IMR-90 (cell line): ENCODE measurements at regions not wholly inside any gene's neighbourhood (a gene's known extent, or its start where the extent isn't known, plus 50 kb on each side); places are given as distances from the start of the nearest gene placed in this dataset.

Source experiments
- ATAC-seq: fragments of 200-7000 bp; cut with Tn5 transposase; 2 replicates; pipeline ENCODE4 v1.9.1; 2020; ENCODE audit warnings: low read depth, mild to moderate bottlenecking, moderate library complexity
- BruUV-seq: library from RNA; stranded (reverse); fragments of 400-500 nt; replicated peaks from 2 replicates; lab custom pipeline; 2021; lab: Mats Ljungman, UMichigan
- CTCF ChIA-PET: fragments of 300-600 bp; formaldehyde crosslinking; extraction: SDS; loops from one replicate; lab custom pipeline; 2021; ENCODE audit warnings: antibody characterized with exemption; lab: Yijun Ruan, JAX
- POLR2A ChIA-PET: fragments of 300-600 bp; sonication (Branson Sonifier 250); formaldehyde crosslinking; loops from one replicate; lab custom pipeline; 2022; ENCODE audit warnings: antibody characterized with exemption; ENCODE audit not compliant: unreplicated experiment; lab: Charles Lee
- DNase-seq: peaks from one replicate; pipeline ENCODE4 v3.0.0; 2013
- H2AFZ ChIP-seq: replicated peaks from 2 replicates; pipeline ENCODE3; 2013; ENCODE audit warnings: low read length, mild to moderate bottlenecking; ENCODE audit not compliant: poor library complexity
- H2AK5ac ChIP-seq: 2 replicates; pipeline ENCODE4 v1.6.1; 2013; ENCODE audit warnings: low read depth, low read length, inconsistent platforms
- H2AK9ac ChIP-seq: replicated peaks from 2 replicates; pipeline ENCODE3; 2013; ENCODE audit warnings: mild to moderate bottlenecking, low read depth, low read length, moderate library complexity; ENCODE audit not compliant: poor library complexity
- H2BK120ac ChIP-seq: 2 replicates; pipeline ENCODE4 v1.6.1; 2013; ENCODE audit warnings: low read depth, low read length, inconsistent platforms
- H2BK15ac ChIP-seq: 3 replicates; pipeline ENCODE4 v1.6.1; 2013; ENCODE audit warnings: low read depth, low read length, inconsistent platforms
- H2BK20ac ChIP-seq: 2 replicates; pipeline ENCODE4 v1.6.1; 2013; ENCODE audit warnings: low read depth, mild to moderate bottlenecking, inconsistent platforms, low read length, moderate library complexity
- H2BK5ac ChIP-seq: 2 replicates; pipeline ENCODE4 v1.6.1; 2013; ENCODE audit warnings: mild to moderate bottlenecking, low read depth, low read length, inconsistent platforms; ENCODE audit not compliant: poor library complexity, severe bottlenecking
- H3K14ac ChIP-seq: replicated peaks from 2 replicates; pipeline ENCODE4 v1.6.1; 2013; ENCODE audit warnings: low read depth, low read length, inconsistent platforms
- H3K18ac ChIP-seq: 2 replicates; pipeline ENCODE4 v1.6.1; 2013; ENCODE audit warnings: low read depth, low read length, control low read depth
- H3K23ac ChIP-seq: 2 replicates; pipeline ENCODE4 v1.6.1; 2013; ENCODE audit warnings: low read depth, low read length, inconsistent platforms
- H3K27ac ChIP-seq: 2 replicates; pipeline ENCODE4 v1.5.1; 2013; ENCODE audit warnings: mild to moderate bottlenecking, control low read depth, low read length; ENCODE audit not compliant: insufficient read depth
- H3K27me3 ChIP-seq: 2 replicates; pipeline ENCODE4 v1.6.1; 2013; ENCODE audit warnings: low read length; ENCODE audit not compliant: control insufficient read depth, insufficient read depth
- H3K36me3 ChIP-seq: 2 replicates; pipeline ENCODE4 v1.6.1; 2013; ENCODE audit warnings: low read length, mixed read lengths; ENCODE audit not compliant: control insufficient read depth, insufficient read depth
- H3K4ac ChIP-seq: 2 replicates; pipeline ENCODE4 v1.6.1; 2013; ENCODE audit warnings: low read depth, low read length, inconsistent platforms
- H3K4me1 ChIP-seq: 2 replicates; pipeline ENCODE4 v1.6.1; 2013; ENCODE audit warnings: low read length, mixed read lengths; ENCODE audit not compliant: control insufficient read depth, insufficient read depth
- H3K4me2 ChIP-seq: 2 replicates; pipeline ENCODE4 v1.6.1; 2013; ENCODE audit warnings: low read depth, mild to moderate bottlenecking, control low read depth, low read length, moderate library complexity
- H3K4me3 ChIP-seq: 2 replicates; pipeline ENCODE4 v1.5.1; 2013; ENCODE audit warnings: low read depth, mild to moderate bottlenecking, control low read depth, low read length, moderate library complexity; ENCODE audit not compliant: insufficient read depth
- H3K56ac ChIP-seq: 2 replicates; pipeline ENCODE4 v1.6.1; 2013; ENCODE audit warnings: low read length, inconsistent platforms; ENCODE audit not compliant: insufficient read depth; ENCODE audit errors: extremely low read depth
- H3K79me1 ChIP-seq, 2 experiments: 2 replicates each; pipeline ENCODE4 v1.6.1; 2013; ENCODE audit warnings: low read length in 2 of 2, inconsistent platforms in 1 of 2, low read depth in 1 of 2
- H3K9ac ChIP-seq: 2 replicates; pipeline ENCODE4 v1.6.1; 2013; ENCODE audit warnings: low read depth, low read length, control low read depth
- H3K9me1 ChIP-seq: 2 replicates; pipeline ENCODE4 v1.6.1; 2013; ENCODE audit warnings: low read length, inconsistent platforms; ENCODE audit not compliant: insufficient read depth
- H3K9me3 ChIP-seq: 2 replicates; pipeline ENCODE4 v1.6.1; 2013; ENCODE audit warnings: low read length; ENCODE audit not compliant: control insufficient read depth, insufficient read depth
- H4K20me1 ChIP-seq: 2 replicates; pipeline ENCODE4 v1.6.1; 2013; ENCODE audit warnings: low read length, inconsistent platforms; ENCODE audit not compliant: insufficient read depth
- H4K5ac ChIP-seq: 2 replicates; pipeline ENCODE4 v1.6.1; 2013; ENCODE audit warnings: mild to moderate bottlenecking, low read depth, low read length, control low read depth
- H4K8ac ChIP-seq, 2 experiments: 2 replicates each; pipeline ENCODE4 v1.6.1; 2013; ENCODE audit warnings: low read depth in 2 of 2, low read length in 2 of 2, control low read depth in 1 of 2, inconsistent platforms in 1 of 2
- H4K91ac ChIP-seq: 2 replicates; pipeline ENCODE4 v1.6.1; 2013; ENCODE audit warnings: low read depth, low read length, inconsistent platforms; ENCODE audit not compliant: insufficient read depth
- CHD1 ChIP-seq: IDR thresholded peaks from 2 replicates; pipeline ENCODE4 v1.6.1; 2012; ENCODE audit warnings: low read depth, low read length, improper control_type of control experiment
- MAFK ChIP-seq: IDR thresholded peaks from 2 replicates; pipeline ENCODE4 v1.6.1; 2012; ENCODE audit warnings: low read depth, low read length, improper control_type of control experiment
- RAD21 ChIP-seq: IDR thresholded peaks from 2 replicates; pipeline ENCODE4 v1.6.1; 2012; ENCODE audit warnings: low read length, improper control_type of control experiment
- SMC3 ChIP-seq: fragments of 150-350 bp; IDR thresholded peaks from 2 replicates; pipeline ENCODE4 v1.6.1; 2016; ENCODE audit warnings: low read depth, mild to moderate bottlenecking, antibody characterized with exemption, low read length, moderate library complexity
- WGBS, 2 experiments: methylation state at CpG; one replicate each; pipeline versions ENCODE4 v1.1.5 to v1.1.7; 2013; ENCODE audit warnings: missing lambda C conversion rate in 2 of 2; ENCODE audit not compliant: insufficient read length in 1 of 2; ENCODE audit errors: extremely low coverage in 2 of 2; 5-methylcytosine and 5-hydroxymethylcytosine counted together
- dilution Hi-C: fragments of 300-500 bp; cut with HindIII; formaldehyde crosslinking; loops from one replicate; pipeline ENCODE4 v1.14.3; 2018; ENCODE audit warnings: low sequenced_read_pairs; ENCODE audit not compliant: unreplicated experiment
- in situ Hi-C: fragments of 300-500 bp; cut with MboI; formaldehyde crosslinking; loops from 3 replicates; pipeline ENCODE4 v1.14.3; 2019; ENCODE audit warnings: low sequenced_read_pairs, inconsistent platforms, mixed read lengths
- intact Hi-C: fragments of 100-400 bp; cut with micrococcal nuclease; formaldehyde crosslinking; loops from 2 replicates; pipeline ENCODE4 v1.10.0; 2022
- TF ChIP-seq, protein P1 (sequence below): fragments of 150-350 bp; IDR thresholded peaks from 2 replicates; pipeline ENCODE4 v1.6.1; 2016; ENCODE audit warnings: low read depth, mild to moderate bottlenecking, low read length, moderate library complexity, borderline replicate concordance

GRCh38 chr13:44153496-44153895 is 220.1 kb upstream of the SERP2 start:
- Histone ChIP-seq H3K4ac (no peak overlapping the region), H3K14ac (no peak overlapping the region), H2AK9ac (no peak overlapping the region), H3K9me1 (no peaks in the 10 kb centered on the region), H2BK5ac (no peak overlapping the region), H3K9me3 (no peaks in the 10 kb centered on the region), H3K4me3 (no peak overlapping the region), H2BK120ac (no peak overlapping the region), H3K36me3 (no peaks in the 10 kb centered on the region), H2BK15ac (no peak overlapping the region), H3K79me1 (no peaks in the 10 kb centered on the region), H3K4me1 (peaks cover 2% of the 10 kb centered on the region; the same call in 1 of the 2 replicates), H2BK20ac (no peak overlapping the region), H4K91ac (no peak overlapping the region), H3K18ac (no peak overlapping the region), H2AK5ac (no peak overlapping the region), H3K27me3 (no peaks in the 10 kb centered on the region), H2AFZ (no peak overlapping the region), H3K23ac (no peak overlapping the region), H4K8ac (no peak overlapping the region), H3K4me2 (no peak overlapping the region), H4K20me1 (no peaks in the 10 kb centered on the region), H3K27ac (no peak overlapping the region), H4K5ac (no peak overlapping the region), H3K56ac (no peak overlapping the region), H3K9ac (no peak overlapping the region)
- no peak for ATAC-seq
- intact Hi-C loops (no loop called here), in situ Hi-C loops (no loop called here), dilution Hi-C loops (no loop called here)
- BruUV-seq: no TSS peak
- POLR2A ChIA-PET: no interaction called here
- CTCF ChIA-PET: no interaction called here
- DNase-seq: no peak
- no peak for TF ChIP-seq CHD1
- TF ChIP-seq, protein P1, sequence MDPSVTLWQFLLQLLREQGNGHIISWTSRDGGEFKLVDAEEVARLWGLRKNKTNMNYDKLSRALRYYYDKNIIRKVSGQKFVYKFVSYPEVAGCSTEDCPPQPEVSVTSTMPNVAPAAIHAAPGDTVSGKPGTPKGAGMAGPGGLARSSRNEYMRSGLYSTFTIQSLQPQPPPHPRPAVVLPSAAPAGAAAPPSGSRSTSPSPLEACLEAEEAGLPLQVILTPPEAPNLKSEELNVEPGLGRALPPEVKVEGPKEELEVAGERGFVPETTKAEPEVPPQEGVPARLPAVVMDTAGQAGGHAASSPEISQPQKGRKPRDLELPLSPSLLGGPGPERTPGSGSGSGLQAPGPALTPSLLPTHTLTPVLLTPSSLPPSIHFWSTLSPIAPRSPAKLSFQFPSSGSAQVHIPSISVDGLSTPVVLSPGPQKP: no peak
- TF ChIP-seq SMC3: no peak
- TF ChIP-seq RAD21: no peak
- no peak for TF ChIP-seq MAFK
- no CpG with 5 or more reads among the region's 4 CpGs for WGBS, 2 experiments
